HG02678 (cell line): ENCODE measurements at regions not wholly inside any gene's neighbourhood (a gene's known extent, or its start where the extent isn't known, plus 50 kb on each side); places are given as distances from the start of the nearest gene placed in this dataset.
"Not testable (repeated sequence)": the region's sequence is repeated elsewhere in the genome, so short reads cannot be mapped to it uniquely, and the experiment has no call there.

Source experiments
- ATAC-seq: cut with Tn5 transposase; IDR thresholded peaks from one replicate; pipeline ENCODE4 v1.9.1; 2021; ENCODE audit warnings: mild to moderate bottlenecking, moderate library complexity; ENCODE audit not compliant: unreplicated experiment

- no peak for ATAC-seq
Observed at GRCh38 chr13:78160793-78161192, 242.2 kb upstream of the EDNRB start.

DNA sequence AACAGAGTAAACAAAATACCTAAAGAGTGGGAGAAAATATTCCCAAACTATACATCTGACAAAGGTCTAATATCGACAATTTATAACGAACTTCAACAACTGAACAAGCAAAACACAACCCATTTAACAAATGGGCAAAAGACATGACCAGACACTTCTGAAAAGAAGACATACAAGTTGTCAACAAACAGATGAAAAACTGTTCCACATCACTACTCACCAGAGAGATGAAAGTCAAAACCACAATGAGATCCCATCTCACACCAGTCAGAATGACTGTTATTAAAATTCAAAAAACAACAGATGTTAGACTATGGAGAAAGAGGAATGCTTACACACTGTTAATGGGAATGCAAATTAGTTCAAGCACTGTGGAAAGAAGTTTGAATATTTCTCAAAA is 233.8 kb upstream of the EDNRB start:
- ATAC-seq: no peak

DNA sequence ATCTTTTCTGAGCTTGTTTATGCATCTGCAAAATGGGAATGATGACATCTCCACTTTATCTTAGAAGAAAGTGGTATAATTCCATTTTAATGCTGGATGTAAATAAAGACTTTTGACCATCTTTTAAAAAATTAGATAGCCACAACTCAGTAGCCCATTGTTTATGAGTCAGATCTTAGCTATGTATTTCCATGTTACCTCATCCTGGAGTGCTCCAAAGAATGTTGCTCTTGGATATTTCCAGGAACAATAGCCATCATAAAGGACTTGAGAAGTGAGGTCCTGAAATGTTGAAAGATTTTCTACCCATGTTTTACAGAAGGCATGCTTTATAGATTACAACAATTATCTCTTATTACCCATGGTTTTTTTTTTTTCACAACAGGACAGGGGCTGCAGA is 229.3 kb upstream of the EDNRB start:
- ATAC-seq: no peak

- ATAC-seq: no peak
Observed at GRCh38 chr13:78145276-78145675, 226.6 kb upstream of the EDNRB start.

DNA sequence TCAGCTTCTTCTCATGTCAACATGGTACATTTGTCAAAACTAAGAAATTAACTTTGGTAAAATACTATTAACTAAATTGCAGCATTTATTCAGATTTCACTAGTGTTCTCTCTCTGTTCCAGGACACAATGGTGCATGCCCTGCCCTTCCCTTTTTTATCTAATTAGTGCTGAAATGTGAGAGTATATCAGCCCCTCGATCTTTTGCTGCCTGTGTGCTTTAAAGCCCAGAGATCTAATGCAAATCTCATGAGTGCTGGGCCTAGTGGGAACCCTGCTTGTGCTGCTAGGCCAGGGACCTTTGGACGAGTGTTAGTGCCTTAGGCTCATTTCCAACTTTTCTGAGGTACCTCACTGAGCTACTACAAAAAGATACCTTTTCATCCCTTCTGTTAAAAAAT is 221.1 kb upstream of the EDNRB start:
- ATAC-seq: no peak

GRCh38 chr13:78138756-78139155 is 220.1 kb upstream of the EDNRB start:
- no peak for ATAC-seq

GRCh38 chr13:78137404-78138142 is 218.9 kb upstream of the EDNRB start:
- ATAC-seq: peak; percentile 87

- no peak for ATAC-seq
Observed at GRCh38 chr13:78136966-78137365, 218.3 kb upstream of the EDNRB start.

- no peak for ATAC-seq
Observed at GRCh38 chr13:78133511-78133910, 214.9 kb upstream of the EDNRB start.

GRCh38 chr13:78131811-78132210 is 213.2 kb upstream of the EDNRB start:
- ATAC-seq: no peak

- no peak for ATAC-seq
Observed at GRCh38 chr13:78131346-78131745, 212.7 kb upstream of the EDNRB start.

DNA sequence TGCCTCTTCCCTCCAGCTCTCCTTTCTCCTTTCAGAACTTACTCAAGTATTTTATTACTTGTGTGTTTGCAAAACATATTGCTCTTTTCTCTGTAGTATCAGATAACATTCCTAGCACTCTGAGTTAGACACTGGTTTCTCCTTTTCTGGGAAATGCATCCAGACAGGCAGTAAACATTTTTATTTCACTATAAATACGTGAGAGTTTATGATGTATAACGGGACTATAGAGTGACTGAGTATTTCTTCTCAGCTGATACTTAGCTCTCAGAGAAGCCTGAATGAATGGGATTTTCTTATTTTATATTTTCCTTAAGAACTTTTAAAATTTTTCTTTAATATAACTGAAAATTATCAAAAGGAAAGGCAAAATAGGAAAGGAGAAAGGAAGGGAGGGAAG is 211.2 kb upstream of the EDNRB start:
- no peak for ATAC-seq

- ATAC-seq: no peak
Observed at GRCh38 chr13:78129359-78129758, 210.7 kb upstream of the EDNRB start.

DNA sequence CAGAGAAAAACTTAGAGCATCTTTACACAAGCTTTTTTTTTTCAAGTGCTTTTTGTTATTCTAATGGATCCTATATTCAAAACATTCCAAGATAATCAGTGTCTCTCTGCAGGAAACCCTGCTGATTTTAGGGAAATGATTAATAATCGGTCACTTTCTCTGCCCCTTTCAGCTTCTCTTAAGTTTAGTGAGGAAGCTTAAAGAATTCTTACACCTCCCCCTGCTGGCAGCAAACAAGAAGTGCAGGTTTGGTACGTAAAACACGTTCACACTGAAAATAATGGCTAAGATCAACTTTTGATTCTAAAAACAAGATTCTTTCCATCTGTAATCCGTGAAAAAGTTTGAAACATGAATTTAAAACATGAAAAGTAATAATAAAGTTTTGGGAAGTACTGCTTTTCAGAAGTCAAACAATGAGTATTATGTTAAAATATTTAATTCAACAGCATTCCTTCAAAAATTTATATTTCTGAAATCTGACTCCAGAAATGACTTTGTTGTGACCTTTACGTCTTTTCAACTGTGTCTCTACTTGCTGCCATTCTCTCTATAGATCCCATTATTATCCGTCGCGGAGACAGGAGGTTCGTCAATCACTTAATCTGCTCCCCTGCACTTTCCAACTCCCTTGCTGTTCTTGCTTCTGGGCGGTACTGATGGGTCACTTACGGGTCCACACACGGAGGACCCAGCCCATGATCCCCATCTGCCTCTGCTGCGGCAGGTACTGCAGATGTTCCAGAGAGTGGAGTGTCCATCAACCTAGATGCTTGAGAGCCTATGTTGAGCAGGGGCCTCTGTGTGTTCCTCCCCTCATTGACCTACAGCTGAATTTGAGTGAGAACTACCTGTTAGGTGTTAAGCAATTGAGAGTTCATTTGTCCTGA is 203.1 kb upstream of the EDNRB start:
- peak; percentile 65 for ATAC-seq

DNA sequence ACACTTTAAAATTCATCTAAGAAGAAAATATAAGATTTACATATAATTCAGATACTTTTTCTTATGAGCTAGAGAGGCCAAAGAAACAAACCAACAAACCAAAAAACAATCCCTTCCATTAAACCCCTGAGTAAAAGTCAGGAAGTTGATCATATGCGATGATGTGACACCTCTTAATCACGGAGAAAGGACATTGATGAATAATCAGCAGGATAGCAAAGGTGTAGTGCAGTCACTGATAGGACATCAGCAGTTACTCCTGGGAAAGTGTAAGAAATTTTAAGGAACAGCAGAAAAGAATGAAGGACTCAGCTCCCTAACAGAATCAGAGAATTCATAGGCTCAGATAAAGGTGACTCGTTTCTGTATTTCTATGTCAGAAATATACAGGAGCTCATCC is 202.4 kb upstream of the EDNRB start:
- ATAC-seq: no peak

- not testable (repeated sequence) for ATAC-seq
Observed at GRCh38 chr13:78120144-78120543, 201.5 kb upstream of the EDNRB start.

GRCh38 chr13:78117070-78117469 is 198.4 kb upstream of the EDNRB start:
- ATAC-seq: not testable (repeated sequence)

GRCh38 chr13:78105656-78106055 is 187.0 kb upstream of the EDNRB start:
- ATAC-seq: no peak

- ATAC-seq: no peak
Observed at GRCh38 chr13:78103936-78104335, 185.3 kb upstream of the EDNRB start.

DNA sequence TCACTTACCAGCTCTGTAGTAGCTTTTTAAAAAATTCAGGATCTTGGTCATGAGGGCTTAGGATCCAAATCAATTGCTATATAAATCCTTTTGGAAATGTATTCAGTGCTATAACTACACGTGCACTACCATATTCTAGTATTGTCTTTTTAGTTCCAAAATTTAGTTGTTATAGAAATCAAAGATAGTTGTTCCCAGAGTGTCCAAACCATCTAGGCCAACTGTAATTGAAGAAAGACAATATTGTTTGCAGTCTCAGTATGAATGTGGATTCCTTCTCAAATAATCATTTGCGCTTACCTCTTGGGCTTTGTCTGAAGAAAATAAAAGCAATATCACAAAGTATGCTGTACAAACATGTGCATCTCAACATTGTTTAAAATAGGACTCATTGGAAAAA is 184.1 kb upstream of the EDNRB start:
- no peak for ATAC-seq

DNA sequence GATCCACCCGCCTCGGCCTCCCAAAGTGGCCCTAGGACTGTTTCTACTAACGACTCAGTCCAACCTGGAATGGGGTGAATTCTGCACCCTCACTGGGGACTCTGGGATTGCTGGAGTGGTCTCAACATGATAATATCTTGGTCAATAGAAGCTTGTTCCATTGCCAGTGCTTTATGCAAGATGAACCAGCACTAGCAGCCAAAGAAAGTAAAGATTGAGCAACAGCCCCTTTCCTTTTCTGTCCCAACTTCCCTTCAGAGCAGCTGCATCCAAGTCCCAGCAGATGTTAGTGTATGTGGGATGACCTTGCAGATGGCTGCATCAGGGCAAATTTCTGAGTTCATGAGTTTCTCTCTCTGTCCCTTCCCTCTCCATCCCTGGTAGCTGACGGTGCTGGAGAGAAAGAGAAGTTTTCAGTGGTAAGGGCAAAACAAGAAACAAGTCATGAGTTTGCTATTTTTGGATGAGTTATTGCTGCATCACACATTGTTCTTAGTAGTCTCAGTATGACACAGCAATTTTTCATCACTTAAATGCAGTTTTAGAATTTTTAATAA is 183.6 kb upstream of the EDNRB start:
- no peak for ATAC-seq

- no peak for ATAC-seq
Observed at GRCh38 chr13:78100486-78100885, 181.9 kb upstream of the EDNRB start.
